LNCAP (cell line): ENCODE measurements at regions not wholly inside any gene's neighbourhood (a gene's known extent, or its start where the extent isn't known, plus 50 kb on each side); places are given as distances from the start of the nearest gene placed in this dataset.

ENCODE experiments used
- CTCF ChIP-seq: fragments of 450-650 bp; IDR thresholded peaks from 2 replicates; pipeline ENCODE4 v1.5.1; 2017; ENCODE audit warnings: mild to moderate bottlenecking

- TF ChIP-seq CTCF: no peak
Measured at GRCh38 chr6:168819546-168819945, 378.6 kb downstream of the SMOC2 start.

GRCh38 chr6:168817558-168818159 is 376.7 kb downstream of the SMOC2 start:
- no peak for TF ChIP-seq CTCF

GRCh38 chr6:168815229-168815628 is 374.2 kb downstream of the SMOC2 start:
- TF ChIP-seq CTCF: peak; percentile 64

GRCh38 chr6:168808232-168808631 is 367.2 kb downstream of the SMOC2 start:
- TF ChIP-seq CTCF: no peak

- TF ChIP-seq CTCF: no peak
Measured at GRCh38 chr6:168804331-168804730, 363.3 kb downstream of the SMOC2 start.

- no peak for TF ChIP-seq CTCF
Measured at GRCh38 chr6:168803874-168804273, 362.9 kb downstream of the SMOC2 start.

GRCh38 chr6:168799067-168799466 is 358.1 kb downstream of the SMOC2 start:
- TF ChIP-seq CTCF: no peak

GRCh38 chr6:168796106-168796505 is 355.1 kb downstream of the SMOC2 start:
- TF ChIP-seq CTCF: no peak
